COLO668 (cell line): ENCODE measurements at regions not wholly inside any gene's neighbourhood (a gene's known extent, or its start where the extent isn't known, plus 50 kb on each side); places are given as distances from the start of the nearest gene placed in this dataset.

Source experiments
- DNase-seq: peaks from one replicate; lab custom pipeline; 2025; ENCODE audit not compliant: unreplicated experiment; lab: John Stamatoyannopoulos, UW

- no peak for DNase-seq
Observed at GRCh38 chr3:113094337-113095221, 103.8 kb downstream of the GTPBP8 start.

GRCh38 chr3:113096188-113096892, 105.6 kb downstream of the GTPBP8 start:
- no peak for DNase-seq

- no peak for DNase-seq
Observed at GRCh38 chr3:113097960-113098447, 107.2 kb downstream of the GTPBP8 start.

GRCh38 chr3:113100063-113100462, 109.3 kb downstream of the GTPBP8 start:
- DNase-seq, result no peak

- no peak for DNase-seq
Observed at GRCh38 chr3:113103588-113103987, 107.8 kb upstream of the BOC start.

- DNase-seq, result no peak
Observed at GRCh38 chr3:113104357-113105092, 106.8 kb upstream of the BOC start.

GRCh38 chr3:113105093-113105449, 106.3 kb upstream of the BOC start:
- DNase-seq, result no peak

- DNase-seq, result no peak
Observed at GRCh38 chr3:113105966-113106660, 105.2 kb upstream of the BOC start.

- DNase-seq, result no peak
Observed at GRCh38 chr3:113110267-113110666, 101.1 kb upstream of the BOC start.

GRCh38 chr3:113111011-113111707, 100.2 kb upstream of the BOC start:
- no peak for DNase-seq

GRCh38 chr3:113113361-113113760, 98.0 kb upstream of the BOC start:
- DNase-seq, result no peak

- no peak for DNase-seq
Observed at GRCh38 chr3:113117511-113118234, 93.7 kb upstream of the BOC start.

- DNase-seq, result no peak
Observed at GRCh38 chr3:113118336-113118735, 93.0 kb upstream of the BOC start.

- DNase-seq, result no peak
Observed at GRCh38 chr3:113124256-113124830, 87.0 kb upstream of the BOC start.

GRCh38 chr3:113125951-113126350, 85.4 kb upstream of the BOC start:
- DNase-seq, result no peak

GRCh38 chr3:113128386-113129015, 82.9 kb upstream of the BOC start:
- DNase-seq, result no peak

GRCh38 chr3:113129168-113129567, 82.2 kb upstream of the BOC start:
- no peak for DNase-seq

- DNase-seq, result no peak
Observed at GRCh38 chr3:113132571-113132996, 78.8 kb upstream of the BOC start.

GRCh38 chr3:113133140-113133539, 78.2 kb upstream of the BOC start:
- no peak for DNase-seq
